Activated T-cell treated with anti-CD3 and anti-CD28 coated beads, Interleukin-2, amount 50 U/mL, for 48 hours (primary cell): ENCODE measurements at regions not wholly inside any gene's neighbourhood (a gene's known extent, or its start where the extent isn't known, plus 50 kb on each side); places are given as distances from the start of the nearest gene placed in this dataset.
"Not testable (repeated sequence)": the region's sequence is repeated elsewhere in the genome, so short reads cannot be mapped to it uniquely, and the experiment has no call there.

Experiments
- DNase-seq, 2 experiments: peaks; one replicate each; pipeline ENCODE4 v3.0.0-alpha.2; 2020

GRCh38 chr22:34763496-34763895 is 302.5 kb upstream of the ISX start:
- no peak for DNase-seq

- no peak for DNase-seq
Measured at GRCh38 chr22:34765115-34765514, 300.8 kb upstream of the ISX start.

GRCh38 chr22:34769361-34769760 is 296.6 kb upstream of the ISX start:
- DNase-seq, result no peak

GRCh38 chr22:34776817-34777216 is 289.1 kb upstream of the ISX start:
- DNase-seq, result no peak

GRCh38 chr22:34781681-34782080 is 284.3 kb upstream of the ISX start:
- no peak for DNase-seq

GRCh38 chr22:34783436-34783835 is 282.5 kb upstream of the ISX start:
- no peak for DNase-seq

- no peak for DNase-seq
Measured at GRCh38 chr22:34784056-34784455, 281.9 kb upstream of the ISX start.

GRCh38 chr22:34797826-34798225 is 268.1 kb upstream of the ISX start:
- DNase-seq, result no peak

GRCh38 chr22:34798605-34799004 is 267.4 kb upstream of the ISX start:
- no peak for DNase-seq

GRCh38 chr22:34800260-34800980 is 265.5 kb upstream of the ISX start:
- DNase-seq, result no peak

- no peak for DNase-seq
Measured at GRCh38 chr22:34801221-34801620, 264.7 kb upstream of the ISX start.

- no peak for DNase-seq
Measured at GRCh38 chr22:34804091-34804490, 261.9 kb upstream of the ISX start.

- no peak for DNase-seq
Measured at GRCh38 chr22:34804604-34805003, 261.4 kb upstream of the ISX start.

GRCh38 chr22:34805771-34806170 is 260.2 kb upstream of the ISX start:
- no peak for DNase-seq

GRCh38 chr22:34808618-34809017 is 257.3 kb upstream of the ISX start:
- DNase-seq, result no peak

GRCh38 chr22:34812631-34813030 is 253.3 kb upstream of the ISX start:
- DNase-seq, result no peak

GRCh38 chr22:34814260-34815025 is 251.5 kb upstream of the ISX start:
- no peak for DNase-seq

- DNase-seq, result no peak
Measured at GRCh38 chr22:34829485-34829884, 236.5 kb upstream of the ISX start.

- DNase-seq, result no peak
Measured at GRCh38 chr22:34834059-34834458, 231.9 kb upstream of the ISX start.

- not testable (repeated sequence) for DNase-seq
Measured at GRCh38 chr22:34834541-34834940, 231.4 kb upstream of the ISX start.

GRCh38 chr22:34841331-34841771 is 224.6 kb upstream of the ISX start:
- DNase-seq, result no peak

- no peak for DNase-seq
Measured at GRCh38 chr22:34841911-34842310, 224.0 kb upstream of the ISX start.

GRCh38 chr22:34842630-34843029 is 223.3 kb upstream of the ISX start:
- DNase-seq, result no peak

GRCh38 chr22:34843743-34844142 is 222.2 kb upstream of the ISX start:
- not testable (repeated sequence) for DNase-seq
